ENCODE measurements at regions not wholly inside any gene's neighbourhood (a gene's known extent, or its start where the extent isn't known, plus 50 kb on each side); places are given as distances from the start of the nearest gene placed in this dataset.

- Histone ChIP-seq H3K4me3 (ENCODE audit: low read depth in 2 of 2, low read length in 2 of 2) (no peak overlapping the region), H3K36me3 (ENCODE audit: control insufficient read depth, insufficient read depth, low read length) (no peaks in the 10 kb centered on the region), H3K4me1 (ENCODE audit: control insufficient read depth, insufficient read depth, low read length) (no peaks in the 10 kb centered on the region), H3K9me3 (ENCODE audit: control insufficient read depth, insufficient read depth, low read depth, low read length) (no peaks in the 10 kb centered on the region), H3K27me3 (ENCODE audit: control insufficient read depth, insufficient read depth, low read length) (no peaks in the 10 kb centered on the region), H3K27ac (ENCODE audit: low read length) (no peak overlapping the region)
- TF ChIP-seq CTCF (IDR thresholded peaks at IDR 0.05) (no peak), REST (IDR thresholded peaks at IDR 0.05; ENCODE audit: insufficient read depth in 1 of 2, low read depth in 2 of 2, low read length in 1 of 2) (no peak), TCF7L2 (IDR thresholded peaks at IDR 0.05; ENCODE audit: low read depth, low read length) (no peak), SIN3A (IDR thresholded peaks at IDR 0.05; ENCODE audit: borderline replicate concordance, insufficient read depth, low read depth, low read length) (no peak), POLR2AphosphoS5 (IDR thresholded peaks at IDR 0.05; ENCODE audit: low read depth, low read length) (no peak)
- ATAC-seq, result no peak
- in situ Hi-C loops (cut with HindIII; ENCODE audit: low pct_unique_long_range_greater_than_20kb, low sequenced_read_pairs) (no loop called here), intact Hi-C loops (cut with micrococcal nuclease; ENCODE audit: unreplicated experiment) (no loop called here)
- no peak for DNase-seq (ENCODE audit: low read depth, low spot score)
- ChIA-PET CTCF (no interaction called here), POLR2A (no interaction called here)
- BruUV-seq (replicated peaks), result no TSS peak
These were observed 545.2 kb upstream of the IGFBP7 start for GRCh38 chr4:57655342-57655741.

GRCh38 chr4:57652779-57653178 is 542.6 kb upstream of the IGFBP7 start:
- Histone ChIP-seq H3K36me3 (ENCODE audit: control insufficient read depth, insufficient read depth, low read length) (no peaks in the 10 kb centered on the region), H3K27me3 (ENCODE audit: control insufficient read depth, insufficient read depth, low read length) (no peaks in the 10 kb centered on the region), H3K27ac (ENCODE audit: low read length) (no peak overlapping the region), H3K4me3 (ENCODE audit: low read depth in 2 of 2, low read length in 2 of 2) (no peak overlapping the region), H3K4me1 (ENCODE audit: control insufficient read depth, insufficient read depth, low read length) (no peaks in the 10 kb centered on the region), H3K9me3 (ENCODE audit: control insufficient read depth, insufficient read depth, low read depth, low read length) (no peaks in the 10 kb centered on the region)
- no TSS peak for BruUV-seq (replicated peaks)
- intact Hi-C loops (cut with micrococcal nuclease; ENCODE audit: unreplicated experiment) (no loop called here), in situ Hi-C loops (cut with HindIII; ENCODE audit: low pct_unique_long_range_greater_than_20kb, low sequenced_read_pairs) (no loop called here)
- ATAC-seq, result no peak
- POLR2A ChIA-PET, result no interaction called here
- TF ChIP-seq CTCF (IDR thresholded peaks at IDR 0.05) (no peak), REST (IDR thresholded peaks at IDR 0.05; ENCODE audit: insufficient read depth in 1 of 2, low read depth in 2 of 2, low read length in 1 of 2) (no peak), POLR2AphosphoS5 (IDR thresholded peaks at IDR 0.05; ENCODE audit: low read depth, low read length) (no peak), SIN3A (IDR thresholded peaks at IDR 0.05; ENCODE audit: borderline replicate concordance, insufficient read depth, low read depth, low read length) (no peak), TCF7L2 (IDR thresholded peaks at IDR 0.05; ENCODE audit: low read depth, low read length) (no peak)
- CTCF ChIA-PET, result no interaction called here
- no peak for DNase-seq (ENCODE audit: low read depth, low spot score)
